CD4-positive, alpha-beta T cell treated with Interferon alpha-2 for 1 hour (primary cell): ENCODE measurements at regions not wholly inside any gene's neighbourhood (a gene's known extent, or its start where the extent isn't known, plus 50 kb on each side); places are given as distances from the start of the nearest gene placed in this dataset.
"Not testable (repeated sequence)": the region's sequence is repeated elsewhere in the genome, so short reads cannot be mapped to it uniquely, and the experiment has no call there.

Source experiments
- DNase-seq, 2 donors: peaks; one replicate each; pipeline ENCODE4 v3.0.0-alpha.2; 2020 to 2022

- no peak for DNase-seq
Measured at GRCh38 chr6:139748353-139749146, 374.1 kb upstream of the CITED2 start.

GRCh38 chr6:139747154-139747553, 372.7 kb upstream of the CITED2 start:
- DNase-seq, result no peak

- DNase-seq, result no peak
Measured at GRCh38 chr6:139744891-139745290, 370.4 kb upstream of the CITED2 start.

- no peak for DNase-seq
Measured at GRCh38 chr6:139743664-139744437, 369.4 kb upstream of the CITED2 start.

GRCh38 chr6:139742671-139743070, 368.2 kb upstream of the CITED2 start:
- DNase-seq, result no peak

GRCh38 chr6:139738801-139739455, 364.5 kb upstream of the CITED2 start:
- DNase-seq, result no peak

- no peak for DNase-seq
Measured at GRCh38 chr6:139736325-139736906, 362.0 kb upstream of the CITED2 start.

GRCh38 chr6:139732451-139732850, 358.0 kb upstream of the CITED2 start:
- no peak for DNase-seq

GRCh38 chr6:139730340-139730974, 356.0 kb upstream of the CITED2 start:
- DNase-seq, result no peak

- DNase-seq, result no peak
Measured at GRCh38 chr6:139728876-139729427, 354.5 kb upstream of the CITED2 start.

- DNase-seq, result not testable (repeated sequence)
Measured at GRCh38 chr6:139726272-139726671, 351.8 kb upstream of the CITED2 start.

- no peak for DNase-seq
Measured at GRCh38 chr6:139722530-139722929, 348.1 kb upstream of the CITED2 start.

- no peak for DNase-seq
Measured at GRCh38 chr6:139721954-139722353, 347.5 kb upstream of the CITED2 start.

- DNase-seq, result no peak
Measured at GRCh38 chr6:139713900-139714506, 339.6 kb upstream of the CITED2 start.

- DNase-seq, result no peak
Measured at GRCh38 chr6:139713424-139713823, 339.0 kb upstream of the CITED2 start.

GRCh38 chr6:139712830-139713229, 338.4 kb upstream of the CITED2 start:
- no peak for DNase-seq

- no peak for DNase-seq
Measured at GRCh38 chr6:139711804-139712585, 337.5 kb upstream of the CITED2 start.

- DNase-seq, result no peak
Measured at GRCh38 chr6:139710556-139710955, 336.1 kb upstream of the CITED2 start.

- no peak for DNase-seq
Measured at GRCh38 chr6:139708337-139709199, 334.1 kb upstream of the CITED2 start.

GRCh38 chr6:139706912-139707311, 332.5 kb upstream of the CITED2 start:
- no peak for DNase-seq
